HEK293 (cell line): ENCODE measurements at regions not wholly inside any gene's neighbourhood (a gene's known extent, or its start where the extent isn't known, plus 50 kb on each side); places are given as distances from the start of the nearest gene placed in this dataset.

ENCODE experiments used
- ATF2 ChIP-seq: fragments of 450-650 bp; formaldehyde crosslinking; IDR thresholded peaks from 2 replicates; pipeline ENCODE4 v1.5.1; 2016; ENCODE audit warnings: missing biosample characterization, missing genetic modification characterization, low read depth
- CTCF ChIP-seq: fragments of 450-650 bp; formaldehyde crosslinking; IDR thresholded peaks from 2 replicates; pipeline ENCODE4 v1.5.1; 2016; ENCODE audit warnings: missing biosample characterization, missing genetic modification characterization
- ZNF398 ChIP-seq: fragments of 450-650 bp; formaldehyde crosslinking; IDR thresholded peaks from 2 replicates; pipeline ENCODE4 v1.5.1; 2017; ENCODE audit warnings: missing biosample characterization, missing genetic modification characterization
- ZNF404 ChIP-seq: fragments of 450-650 bp; formaldehyde crosslinking; IDR thresholded peaks from 2 replicates; pipeline ENCODE4 v1.5.1; 2017; ENCODE audit warnings: missing biosample characterization, missing genetic modification characterization
- ZNF529 ChIP-seq: fragments of 450-650 bp; formaldehyde crosslinking; IDR thresholded peaks from 2 replicates; pipeline ENCODE4 v1.5.1; 2017; ENCODE audit warnings: missing genetic modification characterization, missing biosample characterization; ENCODE audit not compliant: insufficient replicate concordance
- ZSCAN4 ChIP-seq: fragments of 450-650 bp; formaldehyde crosslinking; IDR thresholded peaks from 2 replicates; pipeline ENCODE4 v1.5.1; 2017; ENCODE audit warnings: missing biosample characterization, missing genetic modification characterization

- TF ChIP-seq ZSCAN4 (tag by site-specific recombination) (no peak), ZNF529 (tag by site-specific recombination) (no peak), CTCF (no peak), ATF2 (no peak), ZNF398 (tag by site-specific recombination) (no peak), ZNF404 (no peak)
Measured at GRCh38 chr1:58971629-58972140, 187.8 kb upstream of the JUN start.
